ENCODE measurements at regions not wholly inside any gene's neighbourhood (a gene's known extent, or its start where the extent isn't known, plus 50 kb on each side); places are given as distances from the start of the nearest gene placed in this dataset.

GRCh38 chr1:17927952-17928351 lies 172.8 kb downstream of the ACTL8 start:
- Mint-ChIP-seq H3K27ac (no peak overlapping the region), H3K27me3 (ENCODE audit: low read depth) (peaks cover 19% of the 10 kb centered on the region), H3K4me1 (ENCODE audit: low read depth) (no peaks in the 10 kb centered on the region), H3K9me3 (no peaks in the 10 kb centered on the region), H3K36me3 (ENCODE audit: insufficient read depth in 2 of 2) (no peaks in the 10 kb centered on the region), H3K4me3 (no peak overlapping the region)
- DNase-seq (no peak), ATAC-seq (replicated peaks in 1 of 2) (no peak)

DNA sequence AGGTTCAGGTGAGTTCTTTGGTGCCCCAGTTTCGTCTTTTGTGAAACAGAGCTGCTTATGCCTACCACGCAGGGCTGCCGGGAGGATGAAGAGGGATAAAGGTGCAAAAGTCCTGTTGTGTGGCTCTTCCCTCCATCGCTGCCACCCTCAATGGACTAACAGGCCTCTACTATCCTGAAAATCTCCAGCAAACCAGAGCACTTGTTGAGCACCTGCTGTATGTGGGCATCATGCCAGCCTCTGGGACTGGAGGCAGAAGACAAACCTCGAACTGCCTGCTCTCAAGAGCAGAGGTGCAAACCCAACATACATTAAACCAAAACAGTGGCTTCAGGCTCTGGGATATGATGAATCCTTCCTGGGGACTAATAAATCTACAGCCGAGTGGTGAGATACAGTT lies 174.1 kb downstream of the ACTL8 start:
- Mint-ChIP-seq H3K27ac (no peak overlapping the region), H3K9me3 (no peaks in the 10 kb centered on the region), H3K36me3 (ENCODE audit: insufficient read depth in 2 of 2) (peaks cover 0 to 1% of the 10 kb centered on the region in 2 donors), H3K4me1 (ENCODE audit: low read depth) (no peaks in the 10 kb centered on the region), H3K27me3 (ENCODE audit: low read depth) (peaks cover 11% of the 10 kb centered on the region), H3K4me3 (no peak overlapping the region)
- ATAC-seq (replicated peaks in 1 of 2) = no peak
- DNase-seq = no peak

DNA sequence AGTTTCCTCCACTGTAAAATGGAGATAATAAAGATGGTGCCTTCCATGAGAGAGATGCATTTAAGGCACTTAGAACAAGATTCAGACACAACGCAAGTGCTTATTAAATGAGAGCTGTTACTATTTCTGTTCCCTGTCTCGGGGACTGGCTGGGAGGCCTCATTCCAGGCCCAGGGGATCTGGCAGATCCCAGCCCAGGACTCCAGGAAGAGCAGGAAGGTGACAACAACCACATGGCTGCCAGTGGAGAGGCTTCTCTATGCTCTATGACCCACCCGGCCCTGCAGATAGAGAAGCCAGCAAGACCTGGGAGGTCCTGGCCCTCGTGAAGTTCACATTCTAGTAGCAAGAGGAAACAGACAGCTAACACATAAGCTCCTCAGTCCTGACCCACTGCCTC lies 175.5 kb downstream of the ACTL8 start:
- no peak for ATAC-seq (replicated peaks in 1 of 2)
- H3K27me3 Mint-ChIP-seq (ENCODE audit: low read depth) = peaks cover 6% of the 10 kb centered on the region
- peaks cover 0 to 1% of the 10 kb centered on the region in 2 donors for H3K36me3 Mint-ChIP-seq (ENCODE audit: insufficient read depth in 2 of 2)
- H3K27ac Mint-ChIP-seq = no peak overlapping the region
- DNase-seq = no peak
- no peaks in the 10 kb centered on the region for H3K4me1 Mint-ChIP-seq (ENCODE audit: low read depth)
- no peak overlapping the region for H3K4me3 Mint-ChIP-seq
- no peaks in the 10 kb centered on the region for H3K9me3 Mint-ChIP-seq

DNA sequence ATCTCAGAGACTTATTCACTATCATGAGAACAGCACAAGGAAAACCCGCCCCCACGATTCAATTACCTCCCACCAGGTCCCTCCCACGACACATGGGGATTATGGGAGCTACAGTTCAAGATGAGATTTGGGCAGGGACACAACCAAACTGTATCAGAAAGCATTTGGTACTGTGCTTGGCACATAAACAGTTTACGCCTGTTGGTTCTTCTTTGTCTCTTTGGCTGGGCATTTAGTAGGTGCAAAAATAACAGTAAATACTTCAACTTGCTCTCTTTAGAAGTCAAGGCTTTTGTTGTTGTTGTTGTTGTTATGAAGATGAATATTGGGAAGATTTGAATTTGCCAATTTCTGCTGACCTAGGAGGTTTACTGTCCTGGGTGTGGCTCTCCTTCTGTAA lies 175.4 kb upstream of the IGSF21 start:
- Mint-ChIP-seq H3K4me1 (ENCODE audit: low read depth) (no peaks in the 10 kb centered on the region), H3K4me3 (no peak overlapping the region), H3K27ac (no peak overlapping the region), H3K36me3 (ENCODE audit: insufficient read depth in 2 of 2) (peaks cover 0 to 1% of the 10 kb centered on the region in 2 donors), H3K27me3 (ENCODE audit: low read depth) (peaks cover 5% of the 10 kb centered on the region), H3K9me3 (peaks cover 0 to 2% of the 10 kb centered on the region in 2 donors)
- no peak for ATAC-seq (replicated peaks in 1 of 2)
- no peak for DNase-seq

DNA sequence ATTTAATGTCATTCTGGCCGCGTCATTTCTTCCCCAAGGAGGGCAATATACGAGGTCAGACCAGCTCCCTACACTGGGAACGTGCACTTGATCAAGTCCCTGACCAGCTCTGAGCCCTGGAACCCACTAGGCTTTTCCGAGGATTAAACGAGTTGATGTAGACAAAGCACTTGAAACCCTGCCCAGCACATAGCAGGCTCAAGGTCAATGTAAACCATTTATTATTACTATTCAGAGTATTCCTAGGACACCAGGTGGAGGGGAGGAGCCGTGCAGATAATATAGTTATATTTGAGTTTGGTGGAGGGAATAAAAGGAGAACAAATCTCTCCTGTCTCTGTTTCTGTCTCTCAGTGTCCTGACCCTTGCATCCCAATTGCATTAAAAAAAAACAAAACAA lies 174.1 kb upstream of the IGSF21 start:
- Mint-ChIP-seq H3K27me3 (ENCODE audit: low read depth) (no peaks in the 10 kb centered on the region), H3K4me1 (ENCODE audit: low read depth) (no peaks in the 10 kb centered on the region), H3K9me3 (peaks cover 0 to 2% of the 10 kb centered on the region in 2 donors), H3K36me3 (ENCODE audit: insufficient read depth in 2 of 2) (peaks cover 0 to 1% of the 10 kb centered on the region in 2 donors), H3K27ac (no peak overlapping the region), H3K4me3 (no peak overlapping the region)
- no peak for DNase-seq
- ATAC-seq (replicated peaks in 1 of 2) = no peak

DNA sequence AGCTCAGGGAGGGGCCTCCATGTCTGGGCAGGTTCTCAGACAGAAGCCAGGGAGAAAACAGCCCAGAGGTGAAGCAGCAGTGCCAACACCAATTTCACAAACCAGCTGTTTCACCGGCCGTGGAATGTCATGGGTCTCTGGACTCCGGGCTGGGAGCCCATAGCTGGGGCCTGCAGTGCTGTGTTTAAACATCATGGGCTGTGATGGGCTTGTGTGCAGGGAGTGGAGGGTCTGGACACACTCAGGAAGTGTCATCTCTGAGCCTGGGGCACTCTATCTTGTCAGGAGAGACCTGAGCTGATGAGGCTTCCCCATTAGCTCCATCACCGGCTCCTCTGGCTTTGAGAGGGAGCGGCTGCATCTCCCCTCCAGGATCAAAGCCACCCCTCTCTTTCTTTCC lies 173.6 kb upstream of the IGSF21 start:
- DNase-seq (no peak), ATAC-seq (replicated peaks in 1 of 2) (no peak)
- peaks cover 0 to 1% of the 10 kb centered on the region in 2 donors for H3K36me3 Mint-ChIP-seq (ENCODE audit: insufficient read depth in 2 of 2)
- peaks cover 0 to 2% of the 10 kb centered on the region in 2 donors for H3K9me3 Mint-ChIP-seq
- no peak overlapping the region for H3K4me3 Mint-ChIP-seq
- no peaks in the 10 kb centered on the region for H3K27me3 Mint-ChIP-seq (ENCODE audit: low read depth)
- no peaks in the 10 kb centered on the region for H3K4me1 Mint-ChIP-seq (ENCODE audit: low read depth)
- H3K27ac Mint-ChIP-seq = no peak overlapping the region

- Mint-ChIP-seq H3K27me3 (ENCODE audit: low read depth) (no peaks in the 10 kb centered on the region), H3K36me3 (ENCODE audit: insufficient read depth in 2 of 2) (peaks cover 0 to 1% of the 10 kb centered on the region in 2 donors)
Observed at GRCh38 chr1:17935230-17935629, 172.4 kb upstream of the IGSF21 start.

GRCh38 chr1:17941431-17942189 lies 166.0 kb upstream of the IGSF21 start:
- Mint-ChIP-seq H3K4me1 (ENCODE audit: low read depth) (no peaks in the 10 kb centered on the region), H3K4me3 (no peak overlapping the region), H3K36me3 (ENCODE audit: insufficient read depth in 2 of 2) (no peaks in the 10 kb centered on the region), H3K9me3 (no peaks in the 10 kb centered on the region), H3K27me3 (ENCODE audit: low read depth) (peaks cover 7% of the 10 kb centered on the region), H3K27ac (no peak overlapping the region)
- ATAC-seq (replicated peaks in 1 of 2) (peak in 1 of 2 donors; percentile 9), DNase-seq (no peak)

More at GRCh38 chr1:17935230-17935629, 172.4 kb upstream of the IGSF21 start:
- no peak overlapping the region for H3K27ac Mint-ChIP-seq
- no peak overlapping the region for H3K4me3 Mint-ChIP-seq
- DNase-seq (no peak), ATAC-seq (replicated peaks in 1 of 2) (no peak)
- H3K9me3 Mint-ChIP-seq = peaks cover 0 to 2% of the 10 kb centered on the region in 2 donors
- no peaks in the 10 kb centered on the region for H3K4me1 Mint-ChIP-seq (ENCODE audit: low read depth)

DNA sequence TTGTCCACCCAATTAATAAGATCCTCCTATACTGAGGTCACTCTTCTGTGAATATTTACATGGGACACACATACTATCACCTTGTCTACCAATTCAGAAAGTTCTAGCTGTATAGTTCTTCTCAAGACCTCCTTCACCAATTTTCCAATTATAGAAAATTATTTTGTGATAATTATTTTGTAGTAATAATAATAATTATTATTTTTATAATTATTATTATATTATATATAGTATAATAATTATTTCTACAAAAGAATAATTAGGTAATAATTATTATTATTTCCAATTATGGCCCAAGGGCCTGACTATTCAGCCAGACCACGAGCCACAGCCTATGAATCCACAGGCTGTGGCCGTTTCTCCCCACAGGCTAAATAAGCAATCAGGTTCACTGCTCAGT lies 164.1 kb upstream of the IGSF21 start:
- ATAC-seq (replicated peaks in 1 of 2) (no peak), DNase-seq (no peak)
- no peaks in the 10 kb centered on the region for H3K9me3 Mint-ChIP-seq
- H3K4me1 Mint-ChIP-seq (ENCODE audit: low read depth) = no peaks in the 10 kb centered on the region
- no peak overlapping the region for H3K27ac Mint-ChIP-seq
- H3K4me3 Mint-ChIP-seq = no peak overlapping the region
- no peaks in the 10 kb centered on the region for H3K36me3 Mint-ChIP-seq (ENCODE audit: insufficient read depth in 2 of 2)
- peaks cover 12% of the 10 kb centered on the region for H3K27me3 Mint-ChIP-seq (ENCODE audit: low read depth)

DNA sequence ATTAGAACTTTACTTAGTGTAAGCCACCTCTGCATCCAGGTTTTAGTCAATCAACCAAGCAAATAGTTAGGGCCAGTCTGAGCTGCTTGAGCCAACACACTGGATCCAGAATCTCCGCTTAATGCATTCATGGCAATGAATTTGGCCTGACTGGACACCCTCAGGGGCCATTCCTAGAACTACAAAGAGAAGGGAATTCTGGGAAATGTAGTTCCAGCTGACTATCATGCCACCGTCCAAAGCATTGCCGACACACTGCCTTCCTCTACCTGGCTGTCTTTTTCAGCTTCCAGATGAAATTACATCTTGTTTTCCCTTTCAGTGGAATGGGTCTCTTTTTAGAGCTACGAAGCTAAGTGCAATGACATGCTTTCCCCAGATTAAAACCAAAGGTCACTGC lies 163.0 kb upstream of the IGSF21 start:
- peaks cover 12% of the 10 kb centered on the region for H3K27me3 Mint-ChIP-seq (ENCODE audit: low read depth)
- H3K27ac Mint-ChIP-seq = no peak overlapping the region
- DNase-seq = no peak
- no peak for ATAC-seq (replicated peaks in 1 of 2)
- H3K4me3 Mint-ChIP-seq = no peak overlapping the region
- no peaks in the 10 kb centered on the region for H3K9me3 Mint-ChIP-seq
- H3K36me3 Mint-ChIP-seq (ENCODE audit: insufficient read depth in 2 of 2) = no peaks in the 10 kb centered on the region
- H3K4me1 Mint-ChIP-seq (ENCODE audit: low read depth) = no peaks in the 10 kb centered on the region

DNA sequence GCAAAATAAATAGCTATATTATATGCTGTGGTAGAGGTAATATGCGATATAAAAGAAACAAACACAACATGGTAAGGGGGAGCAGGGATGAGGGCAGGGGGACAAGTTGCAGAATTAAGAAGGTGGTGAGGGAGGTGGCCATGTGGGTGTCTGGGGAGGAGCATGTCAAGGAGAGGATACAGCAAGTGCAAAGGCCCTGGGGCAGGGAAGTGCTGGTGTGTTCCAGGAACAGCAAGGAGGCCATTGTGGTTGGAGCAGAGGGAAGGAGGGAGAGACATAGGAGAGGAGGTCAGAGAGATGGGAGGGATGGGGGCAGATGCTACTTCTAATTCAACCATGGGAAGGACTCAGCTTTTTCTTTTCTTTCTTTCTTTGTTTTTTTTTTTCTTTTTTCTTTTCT lies 161.2 kb upstream of the IGSF21 start:
- Mint-ChIP-seq H3K4me3 (no peak overlapping the region), H3K27ac (no peak overlapping the region), H3K4me1 (ENCODE audit: low read depth) (no peaks in the 10 kb centered on the region), H3K9me3 (no peaks in the 10 kb centered on the region), H3K36me3 (ENCODE audit: insufficient read depth in 2 of 2) (no peaks in the 10 kb centered on the region), H3K27me3 (ENCODE audit: low read depth) (peaks cover 12% of the 10 kb centered on the region)
- no peak for DNase-seq
- ATAC-seq (replicated peaks in 1 of 2) = no peak

- Mint-ChIP-seq H3K36me3 (ENCODE audit: insufficient read depth in 2 of 2) (no peaks in the 10 kb centered on the region), H3K4me1 (ENCODE audit: low read depth) (no peaks in the 10 kb centered on the region), H3K4me3 (no peak overlapping the region), H3K27ac (no peak overlapping the region), H3K9me3 (no peaks in the 10 kb centered on the region), H3K27me3 (ENCODE audit: low read depth) (peaks cover 31% of the 10 kb centered on the region)
- ATAC-seq (replicated peaks in 1 of 2) = no peak
- DNase-seq = no peak
Observed at GRCh38 chr1:17948594-17948993, 159.0 kb upstream of the IGSF21 start.

- no peaks in the 10 kb centered on the region for H3K36me3 Mint-ChIP-seq (ENCODE audit: insufficient read depth in 2 of 2)
- H3K4me3 Mint-ChIP-seq = no peak overlapping the region
- ATAC-seq (replicated peaks in 1 of 2) (no peak), DNase-seq (no peak)
- no peak overlapping the region for H3K27ac Mint-ChIP-seq
- H3K9me3 Mint-ChIP-seq = no peaks in the 10 kb centered on the region
- no peaks in the 10 kb centered on the region for H3K4me1 Mint-ChIP-seq (ENCODE audit: low read depth)
- peaks cover 31% of the 10 kb centered on the region for H3K27me3 Mint-ChIP-seq (ENCODE audit: low read depth)
Observed at GRCh38 chr1:17949511-17949910, 158.1 kb upstream of the IGSF21 start.

DNA sequence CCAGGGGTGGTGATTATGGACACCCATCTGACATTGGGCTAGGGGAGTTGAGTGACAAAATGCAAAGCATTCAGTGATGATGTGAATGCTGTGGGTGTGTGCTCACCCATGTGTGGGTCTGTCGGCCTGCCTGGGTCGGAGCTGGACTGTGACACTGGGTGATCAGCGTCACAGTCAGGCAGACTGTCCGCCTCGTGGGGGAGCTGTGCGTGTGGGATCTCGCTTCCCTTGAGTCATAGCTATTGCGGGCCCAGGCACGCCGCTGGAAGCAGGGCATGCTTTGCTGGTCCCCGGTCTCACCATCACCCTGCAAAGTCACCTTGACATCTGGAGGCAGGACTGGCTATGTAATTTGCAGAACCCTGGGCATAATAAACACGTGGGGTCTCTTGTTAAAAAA lies 156.9 kb upstream of the IGSF21 start:
- ATAC-seq (replicated peaks in 1 of 2) (no peak), DNase-seq (no peak)
- Mint-ChIP-seq H3K36me3 (ENCODE audit: insufficient read depth in 2 of 2) (no peaks in the 10 kb centered on the region), H3K27ac (no peak overlapping the region), H3K4me1 (ENCODE audit: low read depth) (peaks cover 3% of the 10 kb centered on the region), H3K9me3 (no peaks in the 10 kb centered on the region), H3K4me3 (no peak overlapping the region), H3K27me3 (ENCODE audit: low read depth) (peaks cover 31% of the 10 kb centered on the region)
